ENCODE measurements at regions not wholly inside any gene's neighbourhood (a gene's known extent, or its start where the extent isn't known, plus 50 kb on each side); places are given as distances from the start of the nearest gene placed in this dataset.
"Not testable (repeated sequence)": the region's sequence is repeated elsewhere in the genome, so short reads cannot be mapped to it uniquely, and the experiment has no call there.

GRCh38 chr14:36428350-36428749, 91.7 kb downstream of the NKX2-1 start:
- no peak for ATAC-seq
- Mint-ChIP-seq H3K36me3 (no peaks in the 10 kb centered on the region), H3K9me3 (no peaks in the 10 kb centered on the region), H3K27ac (no peak overlapping the region), H3K27me3 (no peaks in the 10 kb centered on the region), H3K4me3 (no peak overlapping the region), H3K4me1 (no peaks in the 10 kb centered on the region)

GRCh38 chr14:36426836-36427235, 93.2 kb downstream of the NKX2-1 start:
- H3K36me3 Mint-ChIP-seq = no peaks in the 10 kb centered on the region
- no peak overlapping the region for H3K27ac Mint-ChIP-seq
- H3K9me3 Mint-ChIP-seq = no peaks in the 10 kb centered on the region
- H3K4me1 Mint-ChIP-seq = no peaks in the 10 kb centered on the region
- H3K4me3 Mint-ChIP-seq = no peak overlapping the region
- ATAC-seq = no peak
- H3K27me3 Mint-ChIP-seq = no peaks in the 10 kb centered on the region

DNA sequence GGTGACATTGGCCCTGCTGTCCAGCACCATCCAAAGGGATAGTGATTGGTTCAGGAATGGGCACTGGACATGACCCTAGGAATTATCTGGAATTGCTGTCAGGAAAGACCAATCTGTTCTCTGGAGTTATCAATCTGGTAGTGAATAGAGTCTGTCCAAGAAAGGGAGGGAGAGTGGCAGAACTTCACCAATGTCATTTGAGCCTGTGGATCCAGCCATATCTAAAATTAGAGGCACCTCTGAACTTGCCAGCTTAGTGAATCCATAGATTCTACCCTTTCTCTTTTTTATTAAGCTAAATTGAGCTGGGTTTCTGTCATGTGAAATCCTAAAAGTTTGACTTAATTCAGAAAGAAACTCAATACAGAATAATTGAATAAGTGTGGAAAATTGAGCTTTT, 93.9 kb downstream of the NKX2-1 start:
- H3K9me3 Mint-ChIP-seq = no peaks in the 10 kb centered on the region
- no peaks in the 10 kb centered on the region for H3K4me1 Mint-ChIP-seq
- ATAC-seq = no peak
- no peak overlapping the region for H3K4me3 Mint-ChIP-seq
- H3K36me3 Mint-ChIP-seq = no peaks in the 10 kb centered on the region
- H3K27ac Mint-ChIP-seq = no peak overlapping the region
- no peaks in the 10 kb centered on the region for H3K27me3 Mint-ChIP-seq

- no peak overlapping the region for H3K4me3 Mint-ChIP-seq
- H3K27ac Mint-ChIP-seq = no peak overlapping the region
- H3K9me3 Mint-ChIP-seq = no peaks in the 10 kb centered on the region
- no peaks in the 10 kb centered on the region for H3K36me3 Mint-ChIP-seq
- H3K27me3 Mint-ChIP-seq = no peaks in the 10 kb centered on the region
- no peak for ATAC-seq
- H3K4me1 Mint-ChIP-seq = no peaks in the 10 kb centered on the region
Measured at GRCh38 chr14:36424478-36425102, 95.4 kb downstream of the NKX2-1 start.

GRCh38 chr14:36423430-36423829, 96.6 kb downstream of the NKX2-1 start:
- H3K9me3 Mint-ChIP-seq = no peaks in the 10 kb centered on the region
- no peak overlapping the region for H3K27ac Mint-ChIP-seq
- no peak overlapping the region for H3K4me3 Mint-ChIP-seq
- ATAC-seq = no peak
- no peaks in the 10 kb centered on the region for H3K36me3 Mint-ChIP-seq
- H3K4me1 Mint-ChIP-seq = no peaks in the 10 kb centered on the region
- H3K27me3 Mint-ChIP-seq = no peaks in the 10 kb centered on the region

GRCh38 chr14:36420149-36420687, 99.8 kb upstream of the MBIP start:
- no peaks in the 10 kb centered on the region for H3K36me3 Mint-ChIP-seq
- H3K27ac Mint-ChIP-seq = no peak overlapping the region
- H3K4me3 Mint-ChIP-seq = no peak overlapping the region
- H3K9me3 Mint-ChIP-seq = peaks cover 7% of the 10 kb centered on the region
- no peaks in the 10 kb centered on the region for H3K4me1 Mint-ChIP-seq
- no peaks in the 10 kb centered on the region for H3K27me3 Mint-ChIP-seq
- ATAC-seq = no peak

DNA sequence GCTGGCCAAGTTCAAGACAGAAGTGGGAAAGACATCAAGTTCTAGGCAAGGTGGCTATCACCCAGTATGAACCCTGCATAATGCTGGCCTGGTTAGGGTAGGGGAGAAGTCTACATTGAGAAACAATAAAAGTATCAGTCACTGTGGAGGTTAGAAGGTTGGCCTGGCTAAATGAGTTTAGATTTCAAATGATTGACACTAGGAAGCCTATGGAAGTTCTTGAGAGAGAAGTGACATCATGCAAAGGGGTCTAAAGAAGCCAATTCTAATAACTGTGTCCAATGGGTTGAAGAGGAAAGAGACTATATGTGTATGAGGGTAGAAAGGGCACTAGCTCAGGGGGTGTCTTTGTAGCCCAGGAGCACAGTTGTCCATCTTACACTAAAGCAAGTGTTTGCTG, 98.5 kb upstream of the MBIP start:
- Mint-ChIP-seq H3K9me3 (peaks cover 11% of the 10 kb centered on the region), H3K36me3 (no peaks in the 10 kb centered on the region), H3K27me3 (no peaks in the 10 kb centered on the region), H3K27ac (no peak overlapping the region), H3K4me1 (no peaks in the 10 kb centered on the region), H3K4me3 (no peak overlapping the region)
- ATAC-seq = no peak

- not testable (repeated sequence) for H3K36me3 Mint-ChIP-seq, H3K4me1 Mint-ChIP-seq, H3K27ac Mint-ChIP-seq, H3K4me3 Mint-ChIP-seq, ATAC-seq, H3K27me3 Mint-ChIP-seq
- H3K9me3 Mint-ChIP-seq = peaks cover 15% of the 10 kb centered on the region
Measured at GRCh38 chr14:36411951-36412350, 91.5 kb upstream of the MBIP start.

GRCh38 chr14:36408388-36408787, 88.0 kb upstream of the MBIP start:
- H3K27me3 Mint-ChIP-seq = peaks cover 9% of the 10 kb centered on the region
- peaks cover 4% of the 10 kb centered on the region for H3K9me3 Mint-ChIP-seq
- no peaks in the 10 kb centered on the region for H3K4me1 Mint-ChIP-seq
- no peak overlapping the region for H3K4me3 Mint-ChIP-seq
- no peaks in the 10 kb centered on the region for H3K36me3 Mint-ChIP-seq
- H3K27ac Mint-ChIP-seq = no peak overlapping the region
- ATAC-seq = no peak

- Mint-ChIP-seq H3K4me3 (no peak overlapping the region), H3K36me3 (no peaks in the 10 kb centered on the region), H3K9me3 (peaks cover 3% of the 10 kb centered on the region), H3K27ac (no peak overlapping the region), H3K27me3 (peaks cover 9% of the 10 kb centered on the region), H3K4me1 (no peaks in the 10 kb centered on the region)
- peak; percentile 36 for ATAC-seq
Measured at GRCh38 chr14:36405589-36406274, 85.3 kb upstream of the MBIP start.

- H3K4me1 Mint-ChIP-seq = no peaks in the 10 kb centered on the region
- no peaks in the 10 kb centered on the region for H3K36me3 Mint-ChIP-seq
- peaks cover 9% of the 10 kb centered on the region for H3K27me3 Mint-ChIP-seq
- no peak for ATAC-seq
- H3K4me3 Mint-ChIP-seq = no peak overlapping the region
- H3K9me3 Mint-ChIP-seq = no peaks in the 10 kb centered on the region
- no peak overlapping the region for H3K27ac Mint-ChIP-seq
Measured at GRCh38 chr14:36402867-36403266, 82.4 kb upstream of the MBIP start.

- Mint-ChIP-seq H3K27me3 (no peaks in the 10 kb centered on the region), H3K27ac (no peak overlapping the region), H3K36me3 (no peaks in the 10 kb centered on the region), H3K9me3 (no peaks in the 10 kb centered on the region), H3K4me3 (no peak overlapping the region), H3K4me1 (no peaks in the 10 kb centered on the region)
- ATAC-seq = no peak
Measured at GRCh38 chr14:36398463-36399291, 78.2 kb upstream of the MBIP start.

DNA sequence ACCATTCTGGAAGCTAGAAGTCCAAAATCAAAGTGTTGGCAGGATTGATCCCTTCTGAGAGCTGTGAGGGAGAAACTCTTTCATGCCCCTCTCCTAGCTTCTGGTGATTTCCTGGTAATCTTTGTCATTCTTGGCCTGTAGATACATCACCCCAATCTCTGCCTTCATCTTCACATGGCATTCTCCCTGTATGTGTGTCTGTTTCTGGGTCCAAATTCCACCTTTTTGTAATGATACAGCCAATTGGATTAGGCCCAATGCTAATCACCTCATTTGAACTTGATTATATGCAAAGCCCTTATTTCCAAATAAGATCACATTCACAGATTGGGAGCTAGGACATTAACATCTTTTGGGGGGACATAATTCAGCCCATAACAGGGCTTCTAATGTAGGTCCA, 76.9 kb upstream of the MBIP start:
- Mint-ChIP-seq H3K4me1 (no peaks in the 10 kb centered on the region), H3K9me3 (no peaks in the 10 kb centered on the region), H3K36me3 (no peaks in the 10 kb centered on the region), H3K4me3 (no peak overlapping the region), H3K27me3 (no peaks in the 10 kb centered on the region), H3K27ac (no peak overlapping the region)
- no peak for ATAC-seq

DNA sequence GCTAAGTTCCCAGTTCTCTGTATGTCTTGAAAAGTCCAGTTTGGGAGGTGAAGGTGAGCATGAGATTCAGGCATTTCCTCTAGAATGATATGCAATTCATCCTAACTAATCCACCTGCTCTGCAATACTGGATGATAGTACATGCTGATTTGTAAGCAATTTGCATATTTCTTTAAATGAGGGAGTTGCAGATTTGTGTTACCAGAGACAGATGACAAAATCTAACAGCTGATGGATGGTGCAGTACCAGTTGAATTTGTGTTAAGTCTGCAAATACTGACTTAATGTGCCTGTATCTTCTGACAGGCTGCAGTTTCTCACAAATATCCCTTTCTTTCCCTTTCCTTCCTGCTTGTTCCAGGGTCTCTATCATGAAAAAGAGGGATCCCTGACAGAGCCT, 76.4 kb upstream of the MBIP start:
- H3K9me3 Mint-ChIP-seq = no peaks in the 10 kb centered on the region
- H3K4me1 Mint-ChIP-seq = no peaks in the 10 kb centered on the region
- ATAC-seq = no peak

GRCh38 chr14:36394593-36394992, 74.2 kb upstream of the MBIP start:
- Mint-ChIP-seq H3K9me3 (no peaks in the 10 kb centered on the region), H3K4me1 (no peaks in the 10 kb centered on the region), H3K27me3 (peaks cover 10% of the 10 kb centered on the region), H3K36me3 (no peaks in the 10 kb centered on the region), H3K4me3 (no peak overlapping the region), H3K27ac (no peak overlapping the region)
- no peak for ATAC-seq

More for the DNA sequence above, 76.4 kb upstream of the MBIP start:
- H3K36me3 Mint-ChIP-seq = no peaks in the 10 kb centered on the region
- H3K4me3 Mint-ChIP-seq = no peak overlapping the region
- no peaks in the 10 kb centered on the region for H3K27me3 Mint-ChIP-seq
- no peak overlapping the region for H3K27ac Mint-ChIP-seq
